Suprapubic skin (tissue), 3 donors: ENCODE measurements at regions not wholly inside any gene's neighbourhood (a gene's known extent, or its start where the extent isn't known, plus 50 kb on each side); places are given as distances from the start of the nearest gene placed in this dataset.

ENCODE experiments used
- POLR2A ChIP-seq, 2 donors: fragments of 450-650 bp; IDR thresholded peaks; one replicate each; pipeline ENCODE4 v1.6.1; 2017; ENCODE audit warnings: antibody characterized with exemption in 2 of 2, mild to moderate bottlenecking in 2 of 2, moderate library complexity in 2 of 2
- TF ChIP-seq, protein P1 (sequence below), 2 donors: fragments of 200-600 bp in 1 of 2; fragments of 450-650 bp in 1 of 2; sonication (generic) in 1 of 2; IDR thresholded peaks; one replicate each; pipeline ENCODE4 v1.5.1; 2016 to 2019; ENCODE audit warnings: antibody characterized with exemption in 2 of 2, mild to moderate bottlenecking in 1 of 2, moderate library complexity in 1 of 2

DNA sequence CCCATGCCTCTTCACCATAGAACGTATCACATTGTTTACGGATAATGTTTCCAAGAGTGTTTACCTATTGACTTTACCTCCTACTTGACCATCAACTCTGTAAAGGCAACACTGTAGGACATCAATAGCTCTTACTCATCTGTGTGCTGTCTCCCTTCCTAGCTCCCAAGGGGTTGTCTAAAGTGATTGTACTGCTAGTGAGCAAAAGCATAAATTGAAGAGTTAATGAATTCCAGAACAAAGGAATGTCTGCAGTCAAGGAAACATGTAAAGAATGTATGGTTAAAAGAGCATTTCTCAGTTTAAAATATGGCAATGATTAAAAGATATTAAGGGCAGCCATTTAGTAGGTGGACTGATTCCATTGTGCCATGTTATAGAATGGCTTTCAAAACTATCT lies 985.4 kb downstream of the TBC1D32 start:
- no peak for TF ChIP-seq POLR2A (IDR thresholded peaks at IDR 0.05)
- TF ChIP-seq, protein P1, sequence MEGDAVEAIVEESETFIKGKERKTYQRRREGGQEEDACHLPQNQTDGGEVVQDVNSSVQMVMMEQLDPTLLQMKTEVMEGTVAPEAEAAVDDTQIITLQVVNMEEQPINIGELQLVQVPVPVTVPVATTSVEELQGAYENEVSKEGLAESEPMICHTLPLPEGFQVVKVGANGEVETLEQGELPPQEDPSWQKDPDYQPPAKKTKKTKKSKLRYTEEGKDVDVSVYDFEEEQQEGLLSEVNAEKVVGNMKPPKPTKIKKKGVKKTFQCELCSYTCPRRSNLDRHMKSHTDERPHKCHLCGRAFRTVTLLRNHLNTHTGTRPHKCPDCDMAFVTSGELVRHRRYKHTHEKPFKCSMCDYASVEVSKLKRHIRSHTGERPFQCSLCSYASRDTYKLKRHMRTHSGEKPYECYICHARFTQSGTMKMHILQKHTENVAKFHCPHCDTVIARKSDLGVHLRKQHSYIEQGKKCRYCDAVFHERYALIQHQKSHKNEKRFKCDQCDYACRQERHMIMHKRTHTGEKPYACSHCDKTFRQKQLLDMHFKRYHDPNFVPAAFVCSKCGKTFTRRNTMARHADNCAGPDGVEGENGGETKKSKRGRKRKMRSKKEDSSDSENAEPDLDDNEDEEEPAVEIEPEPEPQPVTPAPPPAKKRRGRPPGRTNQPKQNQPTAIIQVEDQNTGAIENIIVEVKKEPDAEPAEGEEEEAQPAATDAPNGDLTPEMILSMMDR (IDR thresholded peaks at IDR 0.05): no peak
